Naive thymus-derived CD4-positive, alpha-beta T cell (primary cell): ENCODE measurements at regions not wholly inside any gene's neighbourhood (a gene's known extent, or its start where the extent isn't known, plus 50 kb on each side); places are given as distances from the start of the nearest gene placed in this dataset.
"Not testable (repeated sequence)": the region's sequence is repeated elsewhere in the genome, so short reads cannot be mapped to it uniquely, and the experiment has no call there.

Experiments
- ATAC-seq: fragments of 150-1000 bp; cut with Tn5 transposase; 2 replicates; pipeline ENCODE4 v1.10.0; 2021; ENCODE audit warnings: mild to moderate bottlenecking, moderate library complexity
- CTCF ChIA-PET: fragments of 350-600 bp; sonication (Branson Sonifier 250); formaldehyde crosslinking; loops from one replicate; lab custom pipeline; 2021; ENCODE audit warnings: antibody characterized with exemption; lab: Charles Lee
- POLR2A ChIA-PET: fragments of 350-600 bp; sonication (Branson Sonifier 250); formaldehyde crosslinking; loops from one replicate; lab custom pipeline; 2021; ENCODE audit warnings: antibody characterized with exemption, inconsistent platforms; lab: Charles Lee
- DNase-seq, 9 donors: peaks; one replicate each; pipeline versions ENCODE4 v3.0.0 to v3.0.0-alpha.2; 2020 to 2022; ENCODE audit warnings: mixed read lengths in 1 of 9
- H3K27ac ChIP-seq: one replicate; pipeline ENCODE4 v1.7.0; 2013; ENCODE audit warnings: mild to moderate bottlenecking, low read depth, low read length, moderate library complexity
- H3K27me3 ChIP-seq, 2 donors: one replicate each; pipeline ENCODE4 v1.7.0; 2013; ENCODE audit warnings: low read length in 2 of 2, mild to moderate bottlenecking in 2 of 2, moderate library complexity in 2 of 2; ENCODE audit not compliant: control insufficient read depth in 2 of 2, insufficient read depth in 2 of 2
- H3K36me3 ChIP-seq, 3 experiments: 1 replicate in 2 of 3; 2 replicates in 1 of 3; pipeline ENCODE4 v1.7.0; 2013; ENCODE audit warnings: low read length in 3 of 3, mild to moderate bottlenecking in 3 of 3, moderate library complexity in 1 of 3; ENCODE audit not compliant: insufficient read depth in 3 of 3, control insufficient read depth in 2 of 3
- H3K4me1 ChIP-seq, 2 donors: one replicate each; pipeline ENCODE4 v1.7.0; 2013; ENCODE audit warnings: low read length in 2 of 2, mild to moderate bottlenecking in 2 of 2, moderate library complexity in 1 of 2; ENCODE audit not compliant: control insufficient read depth in 2 of 2, insufficient read depth in 2 of 2
- H3K4me3 ChIP-seq: 2 replicates; pipeline ENCODE4 v1.7.0; 2013; ENCODE audit warnings: mild to moderate bottlenecking, low read length
- H3K9me3 ChIP-seq, 3 experiments: 1 replicate in 2 of 3; 2 replicates in 1 of 3; pipeline ENCODE4 v1.7.0; 2013; ENCODE audit warnings: low read length in 3 of 3; ENCODE audit not compliant: control insufficient read depth in 2 of 3
- H3K27ac Mint-ChIP-seq, 9 donors: one replicate each; pipeline ENCODE4 v1.8.0; 2020 to 2022; ENCODE audit warnings: mixed read lengths in 9 of 9, mild to moderate bottlenecking in 8 of 9, moderate library complexity in 5 of 9, inconsistent platforms in 2 of 9
- H3K27me3 Mint-ChIP-seq, 5 donors: one replicate each; pipeline ENCODE4 v1.8.0; 2021 to 2022; ENCODE audit warnings: mixed read lengths in 5 of 5, mild to moderate bottlenecking in 1 of 5
- H3K36me3 Mint-ChIP-seq, 5 donors: one replicate each; pipeline ENCODE4 v1.8.0; 2020 to 2022; ENCODE audit warnings: mixed read lengths in 5 of 5, mild to moderate bottlenecking in 3 of 5, inconsistent platforms in 1 of 5
- H3K4me1 Mint-ChIP-seq, 7 donors: one replicate each; pipeline ENCODE4 v1.8.0; 2020 to 2022; ENCODE audit warnings: mixed read lengths in 7 of 7, mild to moderate bottlenecking in 3 of 7, inconsistent platforms in 1 of 7
- H3K4me3 Mint-ChIP-seq, 10 donors: one replicate each; pipeline ENCODE4 v1.8.0; 2020 to 2022; ENCODE audit warnings: mild to moderate bottlenecking in 10 of 10, mixed read lengths in 10 of 10, moderate library complexity in 6 of 10, inconsistent platforms in 2 of 10
- H3K9me3 Mint-ChIP-seq, 11 donors: one replicate each; pipeline ENCODE4 v1.8.0; 2020 to 2022; ENCODE audit warnings: mixed read lengths in 11 of 11, mild to moderate bottlenecking in 4 of 11, inconsistent platforms in 1 of 11, moderate library complexity in 1 of 11
- intact Hi-C, 2 donors: fragments of 100-400 bp; cut with micrococcal nuclease; formaldehyde crosslinking; loops; one replicate each; pipeline ENCODE4 v1.15.1; 2023

GRCh38 chr5:99169309-99169708, 240.5 kb upstream of the CHD1 start:
- Mint-ChIP-seq H3K4me3 (no peak overlapping the region), H3K4me1 (no peaks in the 10 kb centered on the region), H3K27me3 (peaks cover 0 to 17% (median 13%) of the 10 kb centered on the region in 5 donors), H3K36me3 (no peaks in the 10 kb centered on the region), H3K27ac (no peak overlapping the region), H3K9me3 (peaks cover 0 to 7% (median 1%) of the 10 kb centered on the region in 11 donors)
- ChIA-PET POLR2A (no interaction called here), CTCF (no interaction called here)
- DNase-seq (no peak), ATAC-seq (no peak)
- H3K4me1 ChIP-seq: no peaks in the 10 kb centered on the region
- H3K4me3 ChIP-seq: no peak overlapping the region
- no peaks in the 10 kb centered on the region for H3K9me3 ChIP-seq
- H3K27ac ChIP-seq: no peak overlapping the region
- intact Hi-C loops: no loop called here
- H3K27me3 ChIP-seq: no peaks in the 10 kb centered on the region
- no peaks in the 10 kb centered on the region for H3K36me3 ChIP-seq

GRCh38 chr5:99161538-99161937, 232.7 kb upstream of the CHD1 start:
- POLR2A ChIA-PET: not testable (repeated sequence)

GRCh38 chr5:99156688-99157087, 227.9 kb upstream of the CHD1 start:
- POLR2A ChIA-PET: no interaction called here
- Histone ChIP-seq H3K27me3 (no peaks in the 10 kb centered on the region), H3K4me3 (no peak overlapping the region), H3K4me1 (no peaks in the 10 kb centered on the region), H3K9me3 (no peaks in the 10 kb centered on the region), H3K36me3 (no peaks in the 10 kb centered on the region), H3K27ac (no peak overlapping the region)
- Mint-ChIP-seq H3K4me1 (no peaks in the 10 kb centered on the region), H3K4me3 (no peak overlapping the region), H3K27ac (no peak overlapping the region), H3K36me3 (no peaks in the 10 kb centered on the region), H3K27me3 (peaks cover 0 to 14% (median 4%) of the 10 kb centered on the region in 5 donors), H3K9me3 (peaks cover 0 to under 1% (median 0%) of the 10 kb centered on the region in 11 donors)
- DNase-seq: no peak
- CTCF ChIA-PET: no interaction called here
- intact Hi-C loops: no loop called here
- ATAC-seq: no peak

More at GRCh38 chr5:99161538-99161937, 232.7 kb upstream of the CHD1 start:
- H3K36me3 ChIP-seq, H3K27ac ChIP-seq, H3K36me3 Mint-ChIP-seq, H3K4me1 Mint-ChIP-seq, H3K4me3 ChIP-seq, H3K9me3 ChIP-seq, CTCF ChIA-PET, H3K27ac Mint-ChIP-seq, H3K9me3 Mint-ChIP-seq, ATAC-seq, intact Hi-C loops, H3K27me3 ChIP-seq, H3K4me3 Mint-ChIP-seq, H3K4me1 ChIP-seq, DNase-seq: not testable (repeated sequence)
- peaks cover 0 to 29% (median 14%) of the 10 kb centered on the region in 5 donors for H3K27me3 Mint-ChIP-seq

GRCh38 chr5:99143283-99143795, 214.5 kb upstream of the CHD1 start:
- POLR2A ChIA-PET: not testable (repeated sequence)

GRCh38 chr5:99141534-99142128, 212.8 kb upstream of the CHD1 start:
- Histone ChIP-seq H3K36me3 (no peaks in the 10 kb centered on the region), H3K4me1 (no peaks in the 10 kb centered on the region), H3K4me3 (no peak overlapping the region), H3K27me3 (no peaks in the 10 kb centered on the region), H3K9me3 (no peaks in the 10 kb centered on the region), H3K27ac (no peak overlapping the region)
- DNase-seq (no peak), ATAC-seq (no peak)
- peaks cover 0 to 6% (median 0%) of the 10 kb centered on the region in 5 donors for H3K36me3 Mint-ChIP-seq
- H3K4me3 Mint-ChIP-seq: no peak overlapping the region
- peaks cover 0 to 37% (median 17%) of the 10 kb centered on the region in 11 donors for H3K9me3 Mint-ChIP-seq
- intact Hi-C loops: no loop called here
- H3K4me1 Mint-ChIP-seq: no peaks in the 10 kb centered on the region
- CTCF ChIA-PET: no interaction called here
- no peak overlapping the region for H3K27ac Mint-ChIP-seq
- peaks cover 0 to 29% (median 17%) of the 10 kb centered on the region in 5 donors for H3K27me3 Mint-ChIP-seq
- POLR2A ChIA-PET: no interaction called here

More at GRCh38 chr5:99143283-99143795, 214.5 kb upstream of the CHD1 start:
- H3K27me3 ChIP-seq, H3K4me1 ChIP-seq, H3K4me3 Mint-ChIP-seq, H3K4me3 ChIP-seq, ATAC-seq, H3K27ac Mint-ChIP-seq, CTCF ChIA-PET, H3K27ac ChIP-seq, H3K4me1 Mint-ChIP-seq, intact Hi-C loops, DNase-seq, H3K9me3 ChIP-seq, H3K36me3 ChIP-seq: not testable (repeated sequence)
- Mint-ChIP-seq H3K27me3 (peaks cover 0 to 18% (median 7%) of the 10 kb centered on the region in 5 donors), H3K36me3 (peaks cover 0 to 10% (median 0%) of the 10 kb centered on the region in 5 donors), H3K9me3 (peaks cover 0 to 49% (median 19%) of the 10 kb centered on the region in 11 donors)

GRCh38 chr5:99138911-99139310, 210.1 kb upstream of the CHD1 start:
- ATAC-seq (no peak), DNase-seq (no peak)
- Mint-ChIP-seq H3K27me3 (peaks cover 0 to 29% (median 17%) of the 10 kb centered on the region in 5 donors), H3K9me3 (peaks cover 0 to 21% (median 14%) of the 10 kb centered on the region in 11 donors), H3K27ac (peak overlapping the region in 1 of 9 donors; percentile 32), H3K36me3 (peaks cover 0 to 6% (median 0%) of the 10 kb centered on the region in 5 donors), H3K4me3 (no peak overlapping the region), H3K4me1 (no peaks in the 10 kb centered on the region)
- no peaks in the 10 kb centered on the region for H3K36me3 ChIP-seq
- no peak overlapping the region for H3K27ac ChIP-seq
- no peak overlapping the region for H3K4me3 ChIP-seq
- H3K4me1 ChIP-seq: no peaks in the 10 kb centered on the region
- ChIA-PET POLR2A (no interaction called here), CTCF (no interaction called here)
- H3K27me3 ChIP-seq: no peaks in the 10 kb centered on the region
- H3K9me3 ChIP-seq: no peaks in the 10 kb centered on the region
- intact Hi-C loops: no loop called here

GRCh38 chr5:99133921-99134320, 205.1 kb upstream of the CHD1 start:
- intact Hi-C loops: no loop called here

More at GRCh38 chr5:99133921-99134320, 205.1 kb upstream of the CHD1 start:
- H3K27me3 ChIP-seq: no peaks in the 10 kb centered on the region
- Mint-ChIP-seq H3K4me3 (no peak overlapping the region), H3K36me3 (no peaks in the 10 kb centered on the region), H3K9me3 (no peaks in the 10 kb centered on the region), H3K27ac (no peak overlapping the region), H3K27me3 (peaks cover 0 to 22% (median 17%) of the 10 kb centered on the region in 5 donors), H3K4me1 (no peaks in the 10 kb centered on the region)
- no peak for ATAC-seq
- DNase-seq: no peak
- CTCF ChIA-PET: no interaction called here
- H3K27ac ChIP-seq: no peak overlapping the region
- no peaks in the 10 kb centered on the region for H3K36me3 ChIP-seq
- POLR2A ChIA-PET: no interaction called here
- no peak overlapping the region for H3K4me3 ChIP-seq
- no peaks in the 10 kb centered on the region for H3K4me1 ChIP-seq
- no peaks in the 10 kb centered on the region for H3K9me3 ChIP-seq
